ENCODE measurements at regions not wholly inside any gene's neighbourhood (a gene's known extent, or its start where the extent isn't known, plus 50 kb on each side); places are given as distances from the start of the nearest gene placed in this dataset.

DNA sequence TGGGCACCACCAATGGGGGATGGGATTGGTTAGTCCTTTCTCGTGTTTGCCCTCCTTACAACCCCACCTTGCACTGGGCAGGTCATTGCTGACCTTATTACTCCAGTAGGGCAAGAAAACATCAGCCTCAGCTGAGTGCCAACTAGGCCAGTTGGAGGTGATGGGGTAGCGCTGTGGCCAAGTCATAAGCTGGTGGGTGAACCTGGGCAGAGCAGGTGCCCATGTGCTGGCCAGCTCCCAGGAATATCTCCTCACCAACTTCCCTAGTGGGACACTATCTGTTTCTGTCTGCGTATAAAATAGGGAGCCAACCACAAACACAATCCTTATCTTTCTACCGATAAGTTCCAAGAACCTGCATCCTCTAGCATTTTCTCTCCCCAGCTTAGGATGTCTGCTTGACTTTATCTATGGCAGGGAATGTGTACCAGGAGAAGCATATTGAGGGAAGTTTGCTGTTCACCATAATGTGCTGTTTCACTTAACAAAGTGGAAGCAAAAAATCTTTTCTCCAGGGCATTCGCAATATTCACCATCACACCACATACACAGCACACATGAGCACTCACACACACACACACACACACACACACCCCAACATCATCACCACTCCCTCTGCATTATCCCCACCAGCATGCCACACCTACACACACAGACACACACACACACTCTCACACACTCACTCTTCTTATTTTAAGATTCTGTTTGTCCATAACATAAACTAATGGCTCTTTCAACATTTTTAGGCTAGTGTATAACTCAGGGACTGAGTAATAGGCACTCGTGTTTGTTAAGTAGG lies 390.0 kb downstream of the ENC1 start (continued):
- TF ChIP-seq KDM5A (IDR thresholded peaks at IDR 0.05; ENCODE audit: low read length) (no peak), SP1 (IDR thresholded peaks at IDR 0.05; ENCODE audit: low read depth, low read length) (no peak), EGR1 (IDR thresholded peaks at IDR 0.05; ENCODE audit: borderline replicate concordance, low read depth, low read length) (no peak), POU5F1 (IDR thresholded peaks at IDR 0.05; ENCODE audit: low read depth, low read length) (no peak), EZH2 (IDR thresholded peaks at IDR 0.05; ENCODE audit: low read depth, low read length, severe bottlenecking) (no peak), RBBP5 (IDR thresholded peaks at IDR 0.05; ENCODE audit: borderline replicate concordance, low read depth, low read length) (no peak), YY1 (IDR thresholded peaks at IDR 0.05; ENCODE audit: low read depth, low read length) (no peak)
- TF ChIP-seq, protein P1, sequence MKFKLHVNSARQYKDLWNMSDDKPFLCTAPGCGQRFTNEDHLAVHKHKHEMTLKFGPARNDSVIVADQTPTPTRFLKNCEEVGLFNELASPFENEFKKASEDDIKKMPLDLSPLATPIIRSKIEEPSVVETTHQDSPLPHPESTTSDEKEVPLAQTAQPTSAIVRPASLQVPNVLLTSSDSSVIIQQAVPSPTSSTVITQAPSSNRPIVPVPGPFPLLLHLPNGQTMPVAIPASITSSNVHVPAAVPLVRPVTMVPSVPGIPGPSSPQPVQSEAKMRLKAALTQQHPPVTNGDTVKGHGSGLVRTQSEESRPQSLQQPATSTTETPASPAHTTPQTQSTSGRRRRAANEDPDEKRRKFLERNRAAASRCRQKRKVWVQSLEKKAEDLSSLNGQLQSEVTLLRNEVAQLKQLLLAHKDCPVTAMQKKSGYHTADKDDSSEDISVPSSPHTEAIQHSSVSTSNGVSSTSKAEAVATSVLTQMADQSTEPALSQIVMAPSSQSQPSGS (IDR thresholded peaks at IDR 0.05; ENCODE audit: low read length), result no peak
